Liver (tissue), 3 donors: ENCODE measurements at regions not wholly inside any gene's neighbourhood (a gene's known extent, or its start where the extent isn't known, plus 50 kb on each side); places are given as distances from the start of the nearest gene placed in this dataset.

Experiments
- CTCF ChIP-seq: fragments of 150-350 bp; IDR thresholded peaks from 2 replicates; pipeline ENCODE4 v1.5.1; 2017; ENCODE audit warnings: improper control_type of control experiment, low read depth, low read length; ENCODE audit not compliant: missing input control
- EGR1 ChIP-seq, 2 donors: IDR thresholded peaks; 2 replicates each; pipeline ENCODE4 v1.6.1; 2016 to 2018; ENCODE audit warnings: antibody characterized with exemption in 2 of 2, low read depth in 2 of 2
- NR2F2 ChIP-seq: IDR thresholded peaks from 2 replicates; pipeline ENCODE4 v1.6.1; 2016; ENCODE audit warnings: antibody characterized with exemption
- YY1 ChIP-seq: IDR thresholded peaks from 2 replicates; pipeline ENCODE4 v1.6.1; 2016; ENCODE audit warnings: antibody characterized with exemption, mild to moderate bottlenecking
- TF ChIP-seq, protein P1 (sequence below): IDR thresholded peaks from 2 replicates; pipeline ENCODE4 v1.6.1; 2016; ENCODE audit warnings: antibody characterized with exemption, mild to moderate bottlenecking
- donor health status: healthy.
- donor health status: healthy.

DNA sequence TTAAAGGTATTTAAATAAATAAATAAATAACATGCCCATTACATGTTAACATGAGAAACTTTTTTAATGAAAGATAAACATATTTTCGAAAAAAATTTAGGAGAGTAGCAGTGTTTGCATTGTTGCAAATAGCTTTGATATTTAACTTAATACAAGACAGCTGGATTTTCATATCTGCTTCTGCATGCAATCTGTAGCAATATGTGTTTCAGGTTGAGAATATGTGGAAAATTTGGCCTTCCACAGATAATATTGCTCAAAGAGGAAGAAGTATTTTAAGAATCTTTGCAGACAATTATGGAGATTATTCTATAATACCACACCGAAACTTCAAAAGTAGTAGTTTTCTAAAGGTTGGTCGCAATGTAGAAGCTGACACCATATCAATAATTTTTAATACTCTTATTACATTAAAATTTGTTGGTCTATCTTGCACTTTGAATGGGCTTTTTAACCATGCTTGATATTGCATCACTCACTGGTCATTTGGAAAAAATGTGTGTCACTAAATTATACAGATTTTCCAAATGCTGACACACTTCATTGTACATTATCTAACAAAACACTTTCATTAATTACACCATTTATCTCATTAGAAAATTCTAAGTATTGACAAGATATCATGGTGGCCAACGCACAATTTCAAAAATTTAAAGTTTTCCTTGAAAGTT, 229.8 kb upstream of the HDAC9 start:
- TF ChIP-seq CTCF (no peak), NR2F2 (no peak), EGR1 (IDR thresholded peaks at IDR 0.05; ENCODE audit: low read depth in 2 of 2) (no peak), YY1 (no peak)
- TF ChIP-seq, protein P1, sequence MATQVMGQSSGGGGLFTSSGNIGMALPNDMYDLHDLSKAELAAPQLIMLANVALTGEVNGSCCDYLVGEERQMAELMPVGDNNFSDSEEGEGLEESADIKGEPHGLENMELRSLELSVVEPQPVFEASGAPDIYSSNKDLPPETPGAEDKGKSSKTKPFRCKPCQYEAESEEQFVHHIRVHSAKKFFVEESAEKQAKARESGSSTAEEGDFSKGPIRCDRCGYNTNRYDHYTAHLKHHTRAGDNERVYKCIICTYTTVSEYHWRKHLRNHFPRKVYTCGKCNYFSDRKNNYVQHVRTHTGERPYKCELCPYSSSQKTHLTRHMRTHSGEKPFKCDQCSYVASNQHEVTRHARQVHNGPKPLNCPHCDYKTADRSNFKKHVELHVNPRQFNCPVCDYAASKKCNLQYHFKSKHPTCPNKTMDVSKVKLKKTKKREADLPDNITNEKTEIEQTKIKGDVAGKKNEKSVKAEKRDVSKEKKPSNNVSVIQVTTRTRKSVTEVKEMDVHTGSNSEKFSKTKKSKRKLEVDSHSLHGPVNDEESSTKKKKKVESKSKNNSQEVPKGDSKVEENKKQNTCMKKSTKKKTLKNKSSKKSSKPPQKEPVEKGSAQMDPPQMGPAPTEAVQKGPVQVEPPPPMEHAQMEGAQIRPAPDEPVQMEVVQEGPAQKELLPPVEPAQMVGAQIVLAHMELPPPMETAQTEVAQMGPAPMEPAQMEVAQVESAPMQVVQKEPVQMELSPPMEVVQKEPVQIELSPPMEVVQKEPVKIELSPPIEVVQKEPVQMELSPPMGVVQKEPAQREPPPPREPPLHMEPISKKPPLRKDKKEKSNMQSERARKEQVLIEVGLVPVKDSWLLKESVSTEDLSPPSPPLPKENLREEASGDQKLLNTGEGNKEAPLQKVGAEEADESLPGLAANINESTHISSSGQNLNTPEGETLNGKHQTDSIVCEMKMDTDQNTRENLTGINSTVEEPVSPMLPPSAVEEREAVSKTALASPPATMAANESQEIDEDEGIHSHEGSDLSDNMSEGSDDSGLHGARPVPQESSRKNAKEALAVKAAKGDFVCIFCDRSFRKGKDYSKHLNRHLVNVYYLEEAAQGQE = no peak
